ENCODE measurements at regions not wholly inside any gene's neighbourhood (a gene's known extent, or its start where the extent isn't known, plus 50 kb on each side); places are given as distances from the start of the nearest gene placed in this dataset.

- peaks cover 5% of the 10 kb centered on the region for H3K9me3 Mint-ChIP-seq
- ChIA-PET POLR2A (no interaction called here), CTCF (no interaction called here)
- H3K4me3 Mint-ChIP-seq, result no peak overlapping the region
- peaks cover 13% of the 10 kb centered on the region for H3K4me1 Mint-ChIP-seq
- H3K36me3 Mint-ChIP-seq, result peaks cover 5% of the 10 kb centered on the region
- ATAC-seq (no peak), DNase-seq (ENCODE audit: low spot score) (no peak)
- no peak overlapping the region for H3K27ac Mint-ChIP-seq
- H3K27me3 Mint-ChIP-seq (ENCODE audit: low read depth), result no peaks in the 10 kb centered on the region
- TF ChIP-seq HMGXB4 (CRISPR knock-in tag; IDR thresholded peaks at IDR 0.05) (no peak), TCF7 (CRISPR knock-in tag; IDR thresholded peaks at IDR 0.05; ENCODE audit: low read depth) (no peak), GABPB1 (CRISPR knock-in tag; IDR thresholded peaks at IDR 0.05) (no peak), ATF1 (CRISPR knock-in tag; IDR thresholded peaks at IDR 0.05) (no peak), ZNF317 (CRISPR knock-in tag; IDR thresholded peaks at IDR 0.05; ENCODE audit: borderline replicate concordance, low read depth) (no peak), SMAD3 (CRISPR knock-in tag; IDR thresholded peaks at IDR 0.05; ENCODE audit: borderline replicate concordance) (no peak), IRF2 (CRISPR knock-in tag; IDR thresholded peaks at IDR 0.05; ENCODE audit: borderline replicate concordance, low read depth) (no peak), STAT6 (CRISPR knock-in tag; conservative IDR thresholded peaks at IDR 0.05; ENCODE audit: low read depth) (no peak), E2F5 (CRISPR knock-in tag; IDR thresholded peaks at IDR 0.05) (no peak), EMX1 (CRISPR knock-in tag; IDR thresholded peaks at IDR 0.05) (no peak), ETV6 (CRISPR knock-in tag; IDR thresholded peaks at IDR 0.05) (no peak), TP53 (CRISPR knock-in tag; IDR thresholded peaks at IDR 0.05) (no peak), ZNF121 (CRISPR knock-in tag; IDR thresholded peaks at IDR 0.05) (no peak), PRRX2 (CRISPR knock-in tag; IDR thresholded peaks at IDR 0.05) (no peak), RELA (CRISPR knock-in tag; IDR thresholded peaks at IDR 0.05; ENCODE audit: borderline replicate concordance) (no peak), NFATC4 (CRISPR knock-in tag; IDR thresholded peaks at IDR 0.05) (no peak), PRDM15 (CRISPR knock-in tag; IDR thresholded peaks at IDR 0.05) (no peak), ZNF416 (CRISPR knock-in tag; IDR thresholded peaks at IDR 0.05) (no peak)
These were observed 120.0 kb downstream of the SPRY1 start for GRCh38 chr4:123516576-123516975.

- no peak overlapping the region for H3K4me3 Mint-ChIP-seq
- ChIA-PET POLR2A (no interaction called here), CTCF (no interaction called here)
- peaks cover 5% of the 10 kb centered on the region for H3K36me3 Mint-ChIP-seq
- peaks cover 5% of the 10 kb centered on the region for H3K9me3 Mint-ChIP-seq
- H3K27ac Mint-ChIP-seq, result no peak overlapping the region; the same call in 1 of the 2 replicates
- H3K4me1 Mint-ChIP-seq, result peaks cover 17% of the 10 kb centered on the region
- DNase-seq (ENCODE audit: low spot score) (no peak), ATAC-seq (no peak)
- H3K27me3 Mint-ChIP-seq (ENCODE audit: low read depth), result no peaks in the 10 kb centered on the region
- TF ChIP-seq ZNF121 (CRISPR knock-in tag; IDR thresholded peaks at IDR 0.05), result no peak
- TF ChIP-seq PREB (CRISPR knock-in tag; IDR thresholded peaks at IDR 0.05; ENCODE audit: borderline replicate concordance), result no peak
- no peak for TF ChIP-seq GABPB1 (CRISPR knock-in tag; IDR thresholded peaks at IDR 0.05)
- no peak for TF ChIP-seq TCF7 (CRISPR knock-in tag; IDR thresholded peaks at IDR 0.05; ENCODE audit: low read depth)
- no peak for TF ChIP-seq ZNF281 (CRISPR knock-in tag; IDR thresholded peaks at IDR 0.05)
These were observed 120.6 kb downstream of the SPRY1 start for GRCh38 chr4:123517176-123517575.

All from WTC11 (cell line).